CD4-positive, alpha-beta memory T cell (primary cell): ENCODE measurements at regions not wholly inside any gene's neighbourhood (a gene's known extent, or its start where the extent isn't known, plus 50 kb on each side); places are given as distances from the start of the nearest gene placed in this dataset.

ENCODE experiments used
- CTCF ChIA-PET: fragments of 350-600 bp; sonication (Branson Sonifier 250); formaldehyde crosslinking; loops from one replicate; lab custom pipeline; 2021; ENCODE audit warnings: inconsistent platforms; ENCODE audit not compliant: partially characterized antibody; lab: Charles Lee
- POLR2A ChIA-PET: fragments of 350-600 bp; sonication (Branson Sonifier 250); formaldehyde crosslinking; loops from one replicate; lab custom pipeline; 2021; ENCODE audit not compliant: partially characterized antibody; lab: Charles Lee
- DNase-seq, 5 donors: peaks; one replicate each; pipeline versions ENCODE4 v3.0.0 to v3.0.0-alpha.2; 2020 to 2022; ENCODE audit warnings: mixed read lengths in 1 of 5
- H3K27ac ChIP-seq: one replicate; pipeline ENCODE4 v1.7.0; 2013; ENCODE audit warnings: low read depth, low read length
- H3K27me3 ChIP-seq: 2 replicates; pipeline ENCODE4 v1.7.0; 2013; ENCODE audit warnings: mild to moderate bottlenecking, low read length, moderate library complexity; ENCODE audit not compliant: insufficient read depth
- H3K36me3 ChIP-seq: 2 replicates; pipeline ENCODE4 v1.7.0; 2013; ENCODE audit warnings: mild to moderate bottlenecking, low read length, moderate library complexity; ENCODE audit not compliant: insufficient read depth
- H3K4me1 ChIP-seq: 2 replicates; pipeline ENCODE4 v1.7.0; 2013; ENCODE audit warnings: mild to moderate bottlenecking, low read length, moderate library complexity; ENCODE audit not compliant: insufficient read depth
- H3K4me3 ChIP-seq, 2 donors: one replicate each; pipeline ENCODE4 v1.7.0; 2013; ENCODE audit warnings: low read length in 2 of 2, mild to moderate bottlenecking in 1 of 2
- H3K9me3 ChIP-seq, 2 donors: one replicate each; pipeline ENCODE4 v1.7.0; 2013; ENCODE audit warnings: low read length in 2 of 2, control low read depth in 1 of 2; ENCODE audit not compliant: control insufficient read depth in 1 of 2
- H3K27ac Mint-ChIP-seq, 7 donors: one replicate each; pipeline ENCODE4 v1.8.0; 2020 to 2021; ENCODE audit warnings: mixed read lengths in 7 of 7, mild to moderate bottlenecking in 6 of 7, inconsistent platforms in 3 of 7, moderate library complexity in 3 of 7
- H3K27me3 Mint-ChIP-seq, 2 donors: one replicate each; pipeline ENCODE4 v1.8.0; 2020 to 2021; ENCODE audit warnings: mixed read lengths in 2 of 2
- H3K36me3 Mint-ChIP-seq, 2 donors: one replicate each; pipeline ENCODE4 v1.8.0; 2020 to 2021; ENCODE audit warnings: mixed read lengths in 2 of 2, inconsistent platforms in 1 of 2, mild to moderate bottlenecking in 1 of 2
- H3K4me1 Mint-ChIP-seq, 4 donors: one replicate each; pipeline ENCODE4 v1.8.0; 2020 to 2021; ENCODE audit warnings: mixed read lengths in 4 of 4, mild to moderate bottlenecking in 1 of 4
- H3K4me3 Mint-ChIP-seq, 8 donors: one replicate each; pipeline ENCODE4 v1.8.0; 2020 to 2021; ENCODE audit warnings: mixed read lengths in 8 of 8, mild to moderate bottlenecking in 7 of 8, moderate library complexity in 6 of 8, inconsistent platforms in 3 of 8
- H3K9me3 Mint-ChIP-seq, 8 donors: one replicate each; pipeline ENCODE4 v1.8.0; 2020 to 2021; ENCODE audit warnings: mixed read lengths in 8 of 8, mild to moderate bottlenecking in 5 of 8, inconsistent platforms in 3 of 8, moderate library complexity in 1 of 8
- intact Hi-C: fragments of 100-400 bp; cut with micrococcal nuclease; formaldehyde crosslinking; loops from one replicate; pipeline ENCODE4 v1.15.1; 2023

DNA sequence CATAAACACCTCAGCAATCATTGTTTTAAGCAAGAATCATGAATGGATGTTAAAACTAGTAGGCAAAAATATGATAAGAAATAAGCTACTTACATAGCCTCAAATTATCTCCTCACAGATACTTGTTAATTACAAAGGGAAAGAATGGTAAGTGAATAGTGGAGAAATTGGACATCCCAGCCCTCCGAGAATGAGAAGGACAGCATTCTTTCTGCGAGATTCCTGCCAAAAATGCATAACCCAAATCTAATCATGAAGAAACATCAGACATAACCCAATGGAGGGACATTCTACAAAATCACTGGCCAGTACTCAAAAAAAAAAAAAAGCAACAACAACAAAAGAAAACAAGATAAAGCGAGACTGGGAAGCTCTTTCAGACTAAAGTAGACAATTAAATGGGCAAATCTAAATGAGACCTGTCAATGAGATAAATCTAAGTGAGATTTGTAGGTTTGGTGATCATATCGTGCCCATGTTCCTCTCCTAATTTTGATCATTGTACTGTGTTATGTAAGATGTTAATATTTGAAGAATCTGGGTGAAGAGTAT is 57.9 kb upstream of the GLI2 start:
- no peaks in the 10 kb centered on the region for H3K4me1 ChIP-seq
- no peaks in the 10 kb centered on the region for H3K36me3 Mint-ChIP-seq
- POLR2A ChIA-PET, result no interaction called here
- peaks cover 0 to 2% (median 0%) of the 10 kb centered on the region in 8 donors for H3K9me3 Mint-ChIP-seq
- no peak for DNase-seq
- no peaks in the 10 kb centered on the region for H3K9me3 ChIP-seq
- H3K4me3 ChIP-seq, result no peak overlapping the region
- H3K27me3 ChIP-seq, result no peaks in the 10 kb centered on the region
- no peak overlapping the region for H3K4me3 Mint-ChIP-seq
- intact Hi-C loops, result no loop called here
- no peaks in the 10 kb centered on the region for H3K36me3 ChIP-seq
- peaks cover 9 to 24% of the 10 kb centered on the region in 2 donors for H3K27me3 Mint-ChIP-seq
- H3K4me1 Mint-ChIP-seq, result peaks cover 0 to 6% (median 4%) of the 10 kb centered on the region in 4 donors
- CTCF ChIA-PET, result interaction anchor here (0.9 to 2.0 kb wide), 8 partner anchors 9 to 1037 kb away, joined by 3 to 6 read pairs (median 4); no protein-coding TSS in a partner anchor
- no peak overlapping the region for H3K27ac ChIP-seq
- H3K27ac Mint-ChIP-seq, result no peak overlapping the region

DNA sequence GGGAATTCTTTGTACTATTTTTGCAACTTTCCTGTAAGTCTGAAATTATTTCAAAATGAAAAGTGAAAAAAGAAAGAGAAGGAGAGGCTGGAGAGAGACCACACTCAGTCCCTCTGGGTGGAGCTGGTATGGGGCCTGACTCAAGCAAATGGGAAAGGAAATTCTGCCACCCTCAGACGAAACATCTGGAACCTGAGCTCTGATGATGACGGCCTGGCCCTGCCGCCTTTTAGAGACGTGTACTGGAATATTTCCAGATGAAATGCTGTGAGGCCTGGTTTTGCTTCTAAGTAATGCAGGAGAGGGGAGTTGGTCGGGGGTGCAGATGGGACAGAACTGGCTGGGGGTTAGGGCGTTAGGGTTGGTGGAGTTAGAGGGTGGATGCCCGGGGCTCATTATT is 57.4 kb upstream of the GLI2 start:
- no peaks in the 10 kb centered on the region for H3K4me1 ChIP-seq
- ChIA-PET CTCF (interaction anchor here (0.9 to 2.0 kb wide), 5 partner anchors 8 to 1037 kb away, joined by 4 to 6 read pairs (median 4); no protein-coding TSS in a partner anchor), POLR2A (no interaction called here)
- Mint-ChIP-seq H3K9me3 (peaks cover 0 to 2% (median 0%) of the 10 kb centered on the region in 8 donors), H3K4me3 (no peak overlapping the region), H3K4me1 (peaks cover 0 to 6% (median 4%) of the 10 kb centered on the region in 4 donors), H3K27me3 (peaks cover 13 to 24% of the 10 kb centered on the region in 2 donors), H3K36me3 (no peaks in the 10 kb centered on the region), H3K27ac (no peak overlapping the region)
- H3K27ac ChIP-seq, result no peak overlapping the region
- H3K36me3 ChIP-seq, result no peaks in the 10 kb centered on the region
- intact Hi-C loops, result no loop called here
- H3K9me3 ChIP-seq, result no peaks in the 10 kb centered on the region
- DNase-seq, result no peak
- no peaks in the 10 kb centered on the region for H3K27me3 ChIP-seq
- H3K4me3 ChIP-seq, result no peak overlapping the region

DNA sequence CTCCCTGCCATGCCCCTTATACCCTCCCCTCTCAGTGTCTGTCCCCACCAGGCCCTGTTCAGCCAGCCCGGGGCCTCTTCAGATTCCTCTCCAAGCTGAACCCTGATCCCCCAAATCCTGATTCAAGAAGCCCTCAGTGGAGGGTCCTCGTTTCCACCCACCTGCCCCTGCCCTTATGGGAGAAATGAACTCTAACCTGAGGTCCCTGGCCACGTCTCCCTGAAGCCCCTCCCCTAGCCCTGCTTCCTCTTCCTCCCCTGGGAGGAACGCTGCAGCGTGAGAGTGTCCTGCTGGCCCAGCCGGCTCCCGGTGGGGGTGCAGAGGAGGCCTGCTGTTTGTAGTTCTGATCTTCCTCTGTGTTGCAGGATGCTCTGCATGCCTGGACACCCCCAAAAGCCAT is 56.7 kb upstream of the GLI2 start:
- H3K4me3 Mint-ChIP-seq, result no peak overlapping the region
- intact Hi-C loops, result no loop called here
- H3K27me3 Mint-ChIP-seq, result peaks cover 14 to 20% of the 10 kb centered on the region in 2 donors
- ChIA-PET CTCF (interaction anchor here (2.0 kb wide), 1 partner anchor 7 kb away, joined by 6 read pairs; no protein-coding TSS in a partner anchor), POLR2A (no interaction called here)
- Histone ChIP-seq H3K9me3 (no peaks in the 10 kb centered on the region), H3K4me3 (no peak overlapping the region), H3K36me3 (no peaks in the 10 kb centered on the region), H3K4me1 (no peaks in the 10 kb centered on the region), H3K27ac (no peak overlapping the region), H3K27me3 (no peaks in the 10 kb centered on the region)
- peaks cover 0 to 6% (median 4%) of the 10 kb centered on the region in 4 donors for H3K4me1 Mint-ChIP-seq
- H3K9me3 Mint-ChIP-seq, result peaks cover 0 to 2% (median 0%) of the 10 kb centered on the region in 8 donors
- H3K36me3 Mint-ChIP-seq, result no peaks in the 10 kb centered on the region
- no peak overlapping the region for H3K27ac Mint-ChIP-seq
- DNase-seq, result peak in 1 of 5 donors; percentile 24

DNA sequence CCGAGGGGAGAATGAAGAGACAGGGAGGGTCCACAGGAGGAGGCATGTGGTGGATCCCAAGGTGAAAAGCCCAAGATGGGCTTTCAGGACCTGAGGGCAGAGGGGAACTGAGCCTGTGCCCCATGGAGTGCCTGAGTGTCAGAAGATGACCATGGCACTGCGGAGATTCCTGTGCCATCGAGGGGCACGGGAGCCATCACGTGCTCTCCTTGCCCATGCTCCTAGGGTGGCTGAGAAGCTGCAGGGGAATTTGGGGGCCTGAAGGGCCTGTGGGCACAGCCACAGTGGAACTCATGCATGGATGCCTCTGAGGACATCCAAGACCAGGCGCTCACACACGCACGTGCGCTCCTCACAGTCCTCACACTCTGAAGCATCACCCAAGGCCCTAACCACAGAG is 56.1 kb upstream of the GLI2 start:
- no peaks in the 10 kb centered on the region for H3K36me3 ChIP-seq
- no peak for DNase-seq
- H3K27ac Mint-ChIP-seq, result peak overlapping the region in 1 of 7 donors; percentile 2
- H3K27me3 Mint-ChIP-seq, result peaks cover 14 to 22% of the 10 kb centered on the region in 2 donors
- H3K4me1 Mint-ChIP-seq, result peaks cover 0 to 6% (median 4%) of the 10 kb centered on the region in 4 donors
- H3K9me3 ChIP-seq, result no peaks in the 10 kb centered on the region
- no peak overlapping the region for H3K27ac ChIP-seq
- H3K4me3 ChIP-seq, result no peak overlapping the region
- H3K4me1 ChIP-seq, result no peaks in the 10 kb centered on the region
- no peaks in the 10 kb centered on the region for H3K27me3 ChIP-seq
- H3K9me3 Mint-ChIP-seq, result peaks cover 0 to 2% (median 0%) of the 10 kb centered on the region in 8 donors
- POLR2A ChIA-PET, result no interaction called here
- intact Hi-C loops, result no loop called here
- H3K4me3 Mint-ChIP-seq, result no peak overlapping the region
- CTCF ChIA-PET, result interaction anchor here (0.7 to 2.4 kb wide), 4 partner anchors 11 to 1038 kb away, joined by 3 to 22 read pairs (median 10); no protein-coding TSS in a partner anchor
- H3K36me3 Mint-ChIP-seq, result no peaks in the 10 kb centered on the region

DNA sequence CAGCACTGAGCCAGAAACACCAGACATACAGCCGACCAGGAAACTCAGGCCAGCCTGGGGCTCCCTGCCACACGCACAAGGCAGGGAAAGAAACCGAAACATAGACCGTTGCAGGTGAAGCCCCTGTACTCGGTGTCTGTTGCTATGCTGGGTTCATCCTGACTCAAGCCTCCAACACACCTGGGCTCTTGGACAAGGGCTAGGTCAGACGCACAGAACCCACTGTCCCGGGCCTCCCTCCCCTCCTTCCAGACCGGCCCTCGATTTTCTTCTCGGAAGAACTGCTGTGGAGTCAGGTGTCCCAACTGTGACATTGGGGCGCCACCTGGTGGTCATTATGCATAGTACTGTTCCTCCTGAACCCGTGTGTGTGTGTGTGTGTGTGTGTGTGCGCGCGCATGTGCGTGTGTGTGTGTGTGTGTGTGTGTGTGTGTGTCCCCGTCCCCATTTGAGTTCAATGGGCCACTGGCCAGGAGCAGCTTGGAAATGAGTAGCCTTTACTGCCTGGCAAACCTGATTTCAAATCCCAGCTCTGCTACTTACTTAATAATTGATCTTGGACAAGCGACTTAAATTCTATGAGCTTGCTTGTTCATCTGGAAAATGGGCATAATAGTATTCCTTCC is 55.4 kb upstream of the GLI2 start:
- peak overlapping the region in 4 of 8 donors; percentile 15 to 44 (median 36) for H3K4me3 Mint-ChIP-seq
- Histone ChIP-seq H3K27me3 (no peaks in the 10 kb centered on the region), H3K9me3 (no peaks in the 10 kb centered on the region), H3K4me3 (no peak overlapping the region), H3K4me1 (no peaks in the 10 kb centered on the region), H3K27ac (no peak overlapping the region), H3K36me3 (no peaks in the 10 kb centered on the region)
- CTCF ChIA-PET, result interaction anchor here (0.6 to 2.9 kb wide), 20 partner anchors 8 to 1799 kb away, joined by 3 to 22 read pairs (median 5); no protein-coding TSS in a partner anchor
- intact Hi-C loops, result loop anchor here (2.0 to 5.0 kb wide), 3 partner anchors 337 to 1273 kb away; no protein-coding TSS in a partner anchor
- DNase-seq, result peak; percentile 48 to 58 (median 55)
- H3K4me1 Mint-ChIP-seq, result peaks cover 0 to 6% (median 4%) of the 10 kb centered on the region in 4 donors
- H3K9me3 Mint-ChIP-seq, result peaks cover 0 to 2% (median 0%) of the 10 kb centered on the region in 8 donors
- POLR2A ChIA-PET, result no interaction called here
- peaks cover 14 to 20% of the 10 kb centered on the region in 2 donors for H3K27me3 Mint-ChIP-seq
- H3K36me3 Mint-ChIP-seq, result no peaks in the 10 kb centered on the region
- peak overlapping the region in 3 of 7 donors; percentile 17 to 89 (median 57) for H3K27ac Mint-ChIP-seq

DNA sequence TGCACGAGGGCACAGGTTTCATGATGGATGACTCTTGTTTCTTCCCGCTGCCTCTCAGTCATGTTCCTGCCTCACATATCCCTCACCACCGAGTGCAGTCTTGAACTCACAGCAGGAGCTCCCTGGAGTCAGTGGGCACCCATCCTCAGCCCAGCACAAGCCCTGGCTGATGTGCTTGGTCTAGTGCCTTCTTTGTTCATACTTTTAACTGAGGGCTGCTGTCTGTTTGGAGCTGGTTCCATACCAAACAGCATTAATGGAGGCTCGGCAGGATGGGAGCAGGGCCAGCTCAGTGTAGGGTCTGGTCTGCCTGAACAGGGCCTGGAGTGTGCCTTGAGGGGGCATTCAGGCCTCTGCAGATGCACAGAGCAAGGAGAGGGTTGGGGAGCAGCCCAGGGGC is 54.5 kb upstream of the GLI2 start:
- no peak for DNase-seq
- H3K4me1 ChIP-seq, result no peaks in the 10 kb centered on the region
- Mint-ChIP-seq H3K27ac (no peak overlapping the region), H3K4me3 (no peak overlapping the region), H3K36me3 (no peaks in the 10 kb centered on the region), H3K9me3 (peaks cover 0 to 2% (median 0%) of the 10 kb centered on the region in 8 donors), H3K4me1 (peaks cover 0 to 6% (median 4%) of the 10 kb centered on the region in 4 donors), H3K27me3 (peaks cover 11 to 17% of the 10 kb centered on the region in 2 donors)
- H3K27ac ChIP-seq, result no peak overlapping the region
- H3K9me3 ChIP-seq, result no peaks in the 10 kb centered on the region
- intact Hi-C loops, result loop anchor here (2.0 to 5.0 kb wide), 3 partner anchors 338 to 1274 kb away; no protein-coding TSS in a partner anchor
- H3K27me3 ChIP-seq, result no peaks in the 10 kb centered on the region
- CTCF ChIA-PET, result interaction anchor here (0.7 to 2.9 kb wide), 15 partner anchors 9 to 1275 kb away, joined by 3 to 22 read pairs (median 5); no protein-coding TSS in a partner anchor
- POLR2A ChIA-PET, result interaction anchor here (0.5 kb wide), 1 partner anchor 506 kb away, joined by 3 read pairs; no protein-coding TSS in a partner anchor
- no peaks in the 10 kb centered on the region for H3K36me3 ChIP-seq
- no peak overlapping the region for H3K4me3 ChIP-seq
